Astrocyte (in vitro differentiated cells and primary cell): ENCODE measurements at regions not wholly inside any gene's neighbourhood (a gene's known extent, or its start where the extent isn't known, plus 50 kb on each side); places are given as distances from the start of the nearest gene placed in this dataset.

Experiments
- CTCF ChIP-seq: IDR thresholded peaks from 2 replicates; pipeline ENCODE4 v1.5.1; 2011; ENCODE audit warnings: low read depth, mild to moderate bottlenecking, inconsistent platforms, low read length, moderate library complexity; ENCODE audit not compliant: insufficient read depth
- EZH2 ChIP-seq: IDR thresholded peaks from 2 replicates; pipeline ENCODE4 v1.6.1; 2012; ENCODE audit warnings: mild to moderate bottlenecking, low read length, inconsistent platforms; ENCODE audit not compliant: insufficient read depth

- TF ChIP-seq CTCF: no peak
- TF ChIP-seq EZH2: no peak
Observed at GRCh38 chr3:88440701-88441100, 290.9 kb downstream of the C3orf38 start.
